ENCODE measurements at regions not wholly inside any gene's neighbourhood (a gene's known extent, or its start where the extent isn't known, plus 50 kb on each side); places are given as distances from the start of the nearest gene placed in this dataset.

DNA sequence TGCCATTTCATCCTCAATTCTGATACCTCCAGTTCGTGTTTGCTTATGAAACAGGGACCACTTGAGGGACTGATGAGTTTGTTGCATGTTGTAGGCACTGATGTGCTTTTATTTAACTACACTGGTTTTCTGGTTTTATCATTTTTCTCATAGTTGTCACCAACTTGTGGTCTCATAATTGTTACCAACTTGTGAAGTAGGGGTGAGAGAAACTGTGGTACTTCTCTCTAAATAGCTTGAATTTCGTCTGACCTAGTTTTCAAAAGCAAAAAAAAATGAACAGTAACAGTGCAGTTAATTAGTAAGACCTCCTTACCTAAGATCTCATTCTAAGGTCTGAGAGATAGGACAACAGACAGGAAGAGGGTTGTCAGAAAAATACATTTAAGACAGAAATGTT, 78.0 kb downstream of the ANXA2R start:
- no peak overlapping the region for H3K27ac Mint-ChIP-seq (ENCODE audit: unreplicated experiment)
- H3K27me3 Mint-ChIP-seq (ENCODE audit: unreplicated experiment): no peaks in the 10 kb centered on the region
- no peak overlapping the region for H3K4me3 Mint-ChIP-seq (ENCODE audit: unreplicated experiment)
- no peaks in the 10 kb centered on the region for H3K4me1 Mint-ChIP-seq (ENCODE audit: low read depth, unreplicated experiment)
- H3K36me3 Mint-ChIP-seq (ENCODE audit: unreplicated experiment): no peaks in the 10 kb centered on the region
- DNase-seq: no peak
- H3K9me3 Mint-ChIP-seq (ENCODE audit: unreplicated experiment): no peaks in the 10 kb centered on the region
- TF ChIP-seq, protein P1, sequence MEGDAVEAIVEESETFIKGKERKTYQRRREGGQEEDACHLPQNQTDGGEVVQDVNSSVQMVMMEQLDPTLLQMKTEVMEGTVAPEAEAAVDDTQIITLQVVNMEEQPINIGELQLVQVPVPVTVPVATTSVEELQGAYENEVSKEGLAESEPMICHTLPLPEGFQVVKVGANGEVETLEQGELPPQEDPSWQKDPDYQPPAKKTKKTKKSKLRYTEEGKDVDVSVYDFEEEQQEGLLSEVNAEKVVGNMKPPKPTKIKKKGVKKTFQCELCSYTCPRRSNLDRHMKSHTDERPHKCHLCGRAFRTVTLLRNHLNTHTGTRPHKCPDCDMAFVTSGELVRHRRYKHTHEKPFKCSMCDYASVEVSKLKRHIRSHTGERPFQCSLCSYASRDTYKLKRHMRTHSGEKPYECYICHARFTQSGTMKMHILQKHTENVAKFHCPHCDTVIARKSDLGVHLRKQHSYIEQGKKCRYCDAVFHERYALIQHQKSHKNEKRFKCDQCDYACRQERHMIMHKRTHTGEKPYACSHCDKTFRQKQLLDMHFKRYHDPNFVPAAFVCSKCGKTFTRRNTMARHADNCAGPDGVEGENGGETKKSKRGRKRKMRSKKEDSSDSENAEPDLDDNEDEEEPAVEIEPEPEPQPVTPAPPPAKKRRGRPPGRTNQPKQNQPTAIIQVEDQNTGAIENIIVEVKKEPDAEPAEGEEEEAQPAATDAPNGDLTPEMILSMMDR (IDR thresholded peaks at IDR 0.05; ENCODE audit: partially characterized antibody, unreplicated experiment): no peak

DNA sequence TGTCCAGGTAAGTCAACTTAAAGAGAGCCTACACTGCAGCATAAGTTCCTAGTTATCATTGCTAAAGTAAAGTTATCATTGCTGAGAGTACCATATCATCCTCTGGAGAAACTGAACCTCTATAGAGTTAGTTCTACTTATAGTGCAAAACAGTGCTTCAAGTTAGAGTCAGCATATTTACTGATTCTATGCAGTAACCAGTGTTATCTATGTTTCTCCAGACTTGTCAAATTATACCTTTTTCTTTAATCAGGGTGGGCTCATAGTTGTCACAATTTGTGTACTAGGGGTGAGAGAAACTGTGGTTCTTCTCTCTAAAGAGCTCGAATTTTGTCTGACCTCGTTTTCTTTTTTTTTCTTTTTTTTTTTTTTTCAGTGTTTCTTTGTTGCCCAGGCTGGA, 79.6 kb downstream of the ANXA2R start:
- no peak for DNase-seq
- H3K4me3 Mint-ChIP-seq (ENCODE audit: unreplicated experiment): no peak overlapping the region
- H3K4me1 Mint-ChIP-seq (ENCODE audit: low read depth, unreplicated experiment): no peaks in the 10 kb centered on the region
- no peaks in the 10 kb centered on the region for H3K9me3 Mint-ChIP-seq (ENCODE audit: unreplicated experiment)
- H3K27me3 Mint-ChIP-seq (ENCODE audit: unreplicated experiment): no peaks in the 10 kb centered on the region
- H3K27ac Mint-ChIP-seq (ENCODE audit: unreplicated experiment): no peak overlapping the region
- no peaks in the 10 kb centered on the region for H3K36me3 Mint-ChIP-seq (ENCODE audit: unreplicated experiment)
- TF ChIP-seq, protein P1 (IDR thresholded peaks at IDR 0.05; ENCODE audit: partially characterized antibody, unreplicated experiment): no peak

DNA sequence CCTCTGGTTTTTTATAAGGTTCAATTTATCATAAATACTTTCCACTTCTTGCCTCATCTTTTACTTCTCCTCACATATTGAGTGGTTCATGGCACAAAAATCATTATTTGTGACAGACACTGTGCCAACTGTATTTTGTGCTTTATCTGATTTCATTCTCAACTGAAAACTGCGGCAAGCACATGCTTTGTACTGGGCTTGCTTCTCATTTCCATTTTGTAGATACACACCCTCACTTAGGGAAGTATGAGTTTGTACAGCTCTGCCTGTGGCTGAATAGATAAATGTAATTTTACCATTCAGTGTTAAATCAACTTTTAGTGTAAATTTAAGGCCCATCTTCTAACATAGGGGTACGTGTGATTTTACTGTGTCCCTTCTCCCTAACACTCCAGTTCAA, 83.6 kb downstream of the ANXA2R start:
- no peak for DNase-seq
- Mint-ChIP-seq H3K27ac (ENCODE audit: unreplicated experiment) (no peak overlapping the region), H3K4me1 (ENCODE audit: low read depth, unreplicated experiment) (no peaks in the 10 kb centered on the region), H3K36me3 (ENCODE audit: unreplicated experiment) (peaks cover 6% of the 10 kb centered on the region), H3K27me3 (ENCODE audit: unreplicated experiment) (peaks cover 1% of the 10 kb centered on the region), H3K9me3 (ENCODE audit: unreplicated experiment) (peaks cover 3% of the 10 kb centered on the region), H3K4me3 (ENCODE audit: unreplicated experiment) (no peak overlapping the region)
- TF ChIP-seq, protein P1 (IDR thresholded peaks at IDR 0.05; ENCODE audit: partially characterized antibody, unreplicated experiment): no peak

DNA sequence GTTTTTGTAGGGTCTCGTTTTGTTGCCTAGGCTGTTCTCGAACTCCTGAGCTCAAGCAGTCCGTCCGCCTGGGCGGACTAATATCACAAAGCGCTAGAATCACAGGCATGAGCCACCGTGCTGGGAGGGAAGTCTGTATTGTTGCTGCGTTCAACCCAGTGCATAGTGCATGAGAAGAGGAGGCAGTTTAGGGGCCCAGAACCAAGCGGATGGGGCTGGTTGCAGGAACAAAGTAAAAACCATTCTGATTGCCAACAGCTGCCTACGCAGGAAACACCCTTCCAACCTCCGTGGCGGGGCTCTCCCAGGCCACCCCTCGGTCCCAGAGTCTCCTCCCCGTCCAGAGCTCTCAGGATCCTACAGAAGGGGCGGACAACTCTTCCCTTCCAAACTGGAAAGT, 87.1 kb downstream of the ANXA2R start:
- TF ChIP-seq, protein P1 (IDR thresholded peaks at IDR 0.05; ENCODE audit: partially characterized antibody, unreplicated experiment): no peak
- peaks cover 6% of the 10 kb centered on the region for H3K9me3 Mint-ChIP-seq (ENCODE audit: unreplicated experiment)
- no peak for DNase-seq
- H3K27ac Mint-ChIP-seq (ENCODE audit: unreplicated experiment): no peak overlapping the region
- H3K36me3 Mint-ChIP-seq (ENCODE audit: unreplicated experiment): peaks cover 6% of the 10 kb centered on the region
- H3K27me3 Mint-ChIP-seq (ENCODE audit: unreplicated experiment): peaks cover 1% of the 10 kb centered on the region
- H3K4me1 Mint-ChIP-seq (ENCODE audit: low read depth, unreplicated experiment): no peaks in the 10 kb centered on the region
- H3K4me3 Mint-ChIP-seq (ENCODE audit: unreplicated experiment): no peak overlapping the region

DNA sequence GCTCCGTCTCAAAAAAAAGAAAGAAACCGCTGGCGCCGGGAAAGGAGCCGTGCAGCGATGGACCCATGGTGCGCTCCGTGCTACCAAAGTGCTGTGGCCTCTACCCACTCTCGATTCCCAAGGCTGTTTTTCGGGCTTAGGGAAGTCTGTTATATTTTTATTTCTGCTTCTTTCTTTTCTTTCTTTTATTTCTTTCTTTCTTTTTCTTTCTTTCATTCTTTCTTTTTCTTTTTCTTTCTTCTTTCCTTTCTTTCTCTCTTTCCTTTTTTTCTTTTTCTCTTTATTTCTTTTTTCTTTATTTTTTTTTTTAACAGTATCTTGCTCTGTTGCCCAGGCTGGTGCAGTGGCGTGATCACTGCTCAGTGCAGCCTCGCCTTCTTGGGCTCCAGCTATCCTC, 87.5 kb downstream of the ANXA2R start:
- H3K4me3 Mint-ChIP-seq (ENCODE audit: unreplicated experiment): no peak overlapping the region
- H3K27ac Mint-ChIP-seq (ENCODE audit: unreplicated experiment): no peak overlapping the region
- no peak for DNase-seq
- TF ChIP-seq, protein P1 (IDR thresholded peaks at IDR 0.05; ENCODE audit: partially characterized antibody, unreplicated experiment): no peak
- peaks cover 1% of the 10 kb centered on the region for H3K27me3 Mint-ChIP-seq (ENCODE audit: unreplicated experiment)
- H3K9me3 Mint-ChIP-seq (ENCODE audit: unreplicated experiment): peaks cover 6% of the 10 kb centered on the region
- peaks cover 6% of the 10 kb centered on the region for H3K36me3 Mint-ChIP-seq (ENCODE audit: unreplicated experiment)
- H3K4me1 Mint-ChIP-seq (ENCODE audit: low read depth, unreplicated experiment): no peaks in the 10 kb centered on the region

All from glutamatergic neuron (in vitro differentiated cells).